Fibroblast of lung (primary cell): ENCODE measurements at regions not wholly inside any gene's neighbourhood (a gene's known extent, or its start where the extent isn't known, plus 50 kb on each side); places are given as distances from the start of the nearest gene placed in this dataset.

ENCODE experiments used
- DNase-seq, 2 donors: peaks; one replicate each; pipeline versions ENCODE4 v3.0.0 to v3.0.0-alpha.2; 2010; ENCODE audit warnings: low read depth in 2 of 2
- H2AFZ ChIP-seq: 2 replicates; pipeline ENCODE4 v1.5.1; 2012; ENCODE audit warnings: low read length, control low read depth, inconsistent platforms
- H3K27ac ChIP-seq: 2 replicates; pipeline ENCODE4 v1.5.1; 2011; ENCODE audit warnings: low read length, control low read depth; ENCODE audit not compliant: insufficient read depth
- H3K27me3 ChIP-seq: 2 replicates; pipeline ENCODE4 v1.5.1; 2011; ENCODE audit warnings: mild to moderate bottlenecking, low read length; ENCODE audit not compliant: control insufficient read depth, insufficient read depth
- H3K36me3 ChIP-seq: 2 replicates; pipeline ENCODE4 v1.5.1; 2011; ENCODE audit warnings: low read length; ENCODE audit not compliant: control insufficient read depth, insufficient read depth
- H3K4me1 ChIP-seq: 2 replicates; pipeline ENCODE4 v1.5.1; 2011; ENCODE audit warnings: low read length; ENCODE audit not compliant: control insufficient read depth, insufficient read depth; ENCODE audit errors: extremely low read depth
- H3K4me2 ChIP-seq: 2 replicates; pipeline ENCODE4 v1.5.1; 2011; ENCODE audit warnings: low read length, control low read depth; ENCODE audit not compliant: insufficient read depth; ENCODE audit errors: extremely low read depth
- H3K4me3 ChIP-seq, 4 experiments: fragments of 200-600 bp in 1 of 4; sonication (generic) in 1 of 4; replicated peaks in 1 of 4; 2 replicates each; pipeline ENCODE4 v1.5.1; 2011 to 2016; ENCODE audit warnings: low read length in 4 of 4, low read depth in 3 of 4, mild to moderate bottlenecking in 3 of 4, control low read depth in 2 of 4, inconsistent platforms in 1 of 4, mixed read lengths in 1 of 4; ENCODE audit not compliant: insufficient read depth in 1 of 4; ENCODE audit errors: control extremely low read depth in 1 of 4
- H3K79me2 ChIP-seq: 2 replicates; pipeline ENCODE4 v1.5.1; 2012; ENCODE audit warnings: mild to moderate bottlenecking, low read length, inconsistent platforms; ENCODE audit not compliant: control insufficient read depth, insufficient read depth
- H3K9ac ChIP-seq: 2 replicates; pipeline ENCODE4 v1.5.1; 2011; ENCODE audit warnings: mild to moderate bottlenecking, low read length, control low read depth; ENCODE audit not compliant: insufficient read depth
- H3K9me3 ChIP-seq: 2 replicates; pipeline ENCODE4 v1.5.1; 2012; ENCODE audit warnings: low read depth, low read length; ENCODE audit not compliant: control insufficient read depth, insufficient read depth
- H4K20me1 ChIP-seq: 2 replicates; pipeline ENCODE4 v1.5.1; 2011; ENCODE audit warnings: low read length; ENCODE audit not compliant: control insufficient read depth, insufficient read depth; ENCODE audit errors: extremely low read depth
- EZH2 ChIP-seq: IDR thresholded peaks from 2 replicates; pipeline ENCODE4 v1.5.1; 2012; ENCODE audit warnings: low read length, control low read depth, mild to moderate bottlenecking; ENCODE audit errors: missing control alignments
- TF ChIP-seq, protein P1 (sequence below), 2 donors: IDR thresholded peaks in 1 of 2; conservative IDR thresholded peaks in 1 of 2; 1 replicate in 1 of 2; 2 replicates in 1 of 2; pipeline ENCODE4 v1.5.1; 2011 to 2012; ENCODE audit warnings: low read length in 2 of 2, control low read depth in 1 of 2, inconsistent platforms in 1 of 2, low read depth in 1 of 2, mild to moderate bottlenecking in 1 of 2

DNA sequence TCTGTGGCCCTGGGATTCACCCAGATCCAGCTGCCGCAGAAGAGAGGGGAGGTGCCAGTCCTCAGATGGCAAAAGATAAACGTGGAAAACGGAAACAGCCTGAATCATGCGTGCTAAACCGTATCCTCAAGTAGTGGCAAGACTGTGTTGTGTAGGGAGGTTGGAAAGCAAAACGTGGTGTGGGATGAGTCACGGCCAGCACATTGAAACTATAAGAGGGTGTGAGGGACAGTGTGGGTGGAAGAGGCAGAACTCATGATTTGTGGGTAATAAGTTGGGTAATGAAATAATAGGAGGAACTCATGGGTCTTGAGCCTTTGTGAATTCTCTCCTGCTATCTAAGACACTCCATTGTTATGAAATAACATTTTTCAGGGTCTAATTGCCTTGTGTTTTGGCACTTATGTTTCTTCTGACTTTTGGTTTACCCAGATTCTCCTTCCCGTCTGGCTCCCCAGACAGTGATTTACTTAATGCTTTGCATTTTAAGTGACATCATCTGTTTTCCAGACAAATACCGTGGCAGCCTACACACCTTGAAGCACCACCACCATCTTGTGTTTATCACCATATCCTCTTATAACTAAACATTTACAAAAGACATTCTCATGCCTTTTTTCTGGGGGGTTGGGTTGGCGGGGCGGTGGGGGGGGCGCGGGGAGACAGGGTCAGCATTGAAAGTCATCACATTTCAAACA is 62.3 kb upstream of the PTCSC3 start:
- no peaks in the 10 kb centered on the region for H4K20me1 ChIP-seq
- H3K27ac ChIP-seq: no peak overlapping the region
- H3K9me3 ChIP-seq: no peaks in the 10 kb centered on the region
- H3K27me3 ChIP-seq: no peaks in the 10 kb centered on the region
- TF ChIP-seq, protein P1, sequence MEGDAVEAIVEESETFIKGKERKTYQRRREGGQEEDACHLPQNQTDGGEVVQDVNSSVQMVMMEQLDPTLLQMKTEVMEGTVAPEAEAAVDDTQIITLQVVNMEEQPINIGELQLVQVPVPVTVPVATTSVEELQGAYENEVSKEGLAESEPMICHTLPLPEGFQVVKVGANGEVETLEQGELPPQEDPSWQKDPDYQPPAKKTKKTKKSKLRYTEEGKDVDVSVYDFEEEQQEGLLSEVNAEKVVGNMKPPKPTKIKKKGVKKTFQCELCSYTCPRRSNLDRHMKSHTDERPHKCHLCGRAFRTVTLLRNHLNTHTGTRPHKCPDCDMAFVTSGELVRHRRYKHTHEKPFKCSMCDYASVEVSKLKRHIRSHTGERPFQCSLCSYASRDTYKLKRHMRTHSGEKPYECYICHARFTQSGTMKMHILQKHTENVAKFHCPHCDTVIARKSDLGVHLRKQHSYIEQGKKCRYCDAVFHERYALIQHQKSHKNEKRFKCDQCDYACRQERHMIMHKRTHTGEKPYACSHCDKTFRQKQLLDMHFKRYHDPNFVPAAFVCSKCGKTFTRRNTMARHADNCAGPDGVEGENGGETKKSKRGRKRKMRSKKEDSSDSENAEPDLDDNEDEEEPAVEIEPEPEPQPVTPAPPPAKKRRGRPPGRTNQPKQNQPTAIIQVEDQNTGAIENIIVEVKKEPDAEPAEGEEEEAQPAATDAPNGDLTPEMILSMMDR (conservative IDR thresholded peaks at IDR 0.05 in 1 of 2, IDR thresholded peaks at IDR 0.05 in 1 of 2; ENCODE audit: low read depth in 1 of 2, low read length in 2 of 2): no peak
- TF ChIP-seq EZH2: no peak
- H2AFZ ChIP-seq: no peak overlapping the region
- H3K79me2 ChIP-seq: no peaks in the 10 kb centered on the region
- no peaks in the 10 kb centered on the region for H3K4me1 ChIP-seq
- no peaks in the 10 kb centered on the region for H3K36me3 ChIP-seq
- H3K4me3 ChIP-seq: no peak overlapping the region
- no peak overlapping the region for H3K4me2 ChIP-seq
- no peak overlapping the region for H3K9ac ChIP-seq
- DNase-seq: peak; percentile 8 to 88

- Histone ChIP-seq H3K4me2 (no peak overlapping the region), H3K4me1 (no peaks in the 10 kb centered on the region), H3K27ac (no peak overlapping the region), H3K27me3 (no peaks in the 10 kb centered on the region), H3K9me3 (no peaks in the 10 kb centered on the region), H4K20me1 (no peaks in the 10 kb centered on the region), H3K9ac (no peak overlapping the region), H2AFZ (no peak overlapping the region), H3K79me2 (no peaks in the 10 kb centered on the region), H3K36me3 (no peaks in the 10 kb centered on the region), H3K4me3 (no peak overlapping the region)
- no peak for TF ChIP-seq EZH2
- TF ChIP-seq, protein P1 (conservative IDR thresholded peaks at IDR 0.05 in 1 of 2, IDR thresholded peaks at IDR 0.05 in 1 of 2; ENCODE audit: low read depth in 1 of 2, low read length in 2 of 2): no peak
- DNase-seq: no peak
Observed at GRCh38 chr14:36233217-36233616, 56.7 kb upstream of the PTCSC3 start.

DNA sequence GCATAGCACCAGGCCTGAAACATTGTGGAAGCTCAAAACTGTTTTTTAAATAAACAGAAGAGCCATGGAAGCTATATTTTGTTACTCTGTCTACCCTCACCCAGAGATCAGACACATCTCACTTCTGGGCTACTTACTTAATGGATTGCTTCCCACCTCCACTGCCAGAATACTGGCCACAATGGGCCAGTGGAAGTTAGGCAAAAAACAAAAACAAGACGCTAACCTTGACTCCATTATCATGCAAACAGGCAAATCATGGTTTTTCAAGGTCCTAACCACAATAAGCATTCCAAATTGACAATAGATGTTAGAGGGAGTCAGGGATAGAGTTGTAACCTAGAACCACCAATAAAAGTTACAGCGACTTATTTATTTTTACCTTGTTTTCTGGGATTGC is 52.7 kb upstream of the PTCSC3 start:
- H3K9ac ChIP-seq: no peak overlapping the region
- H3K27ac ChIP-seq: no peak overlapping the region
- no peaks in the 10 kb centered on the region for H3K79me2 ChIP-seq
- no peak for DNase-seq
- no peak overlapping the region for H3K4me3 ChIP-seq
- H3K4me2 ChIP-seq: no peak overlapping the region
- no peaks in the 10 kb centered on the region for H3K27me3 ChIP-seq
- H2AFZ ChIP-seq: no peak overlapping the region
- TF ChIP-seq EZH2: no peak
- TF ChIP-seq, protein P1 (conservative IDR thresholded peaks at IDR 0.05 in 1 of 2, IDR thresholded peaks at IDR 0.05 in 1 of 2; ENCODE audit: low read depth in 1 of 2, low read length in 2 of 2): no peak
- H3K4me1 ChIP-seq: no peaks in the 10 kb centered on the region
- H4K20me1 ChIP-seq: no peaks in the 10 kb centered on the region
- H3K36me3 ChIP-seq: no peaks in the 10 kb centered on the region
- no peaks in the 10 kb centered on the region for H3K9me3 ChIP-seq
